HG02938 (cell line): ENCODE measurements at regions not wholly inside any gene's neighbourhood (a gene's known extent, or its start where the extent isn't known, plus 50 kb on each side); places are given as distances from the start of the nearest gene placed in this dataset.

ENCODE experiments used
- ATAC-seq: cut with Tn5 transposase; IDR thresholded peaks from one replicate; pipeline ENCODE4 v1.9.1; 2021; ENCODE audit warnings: mild to moderate bottlenecking, moderate library complexity; ENCODE audit not compliant: unreplicated experiment

- no peak for ATAC-seq
Observed at GRCh38 chr11:134585666-134586610, 173.9 kb upstream of the B3GAT1 start.

GRCh38 chr11:134584706-134585445, 172.8 kb upstream of the B3GAT1 start:
- no peak for ATAC-seq

GRCh38 chr11:134584001-134584561, 172.0 kb upstream of the B3GAT1 start:
- ATAC-seq = no peak

- no peak for ATAC-seq
Observed at GRCh38 chr11:134583397-134583990, 171.5 kb upstream of the B3GAT1 start.

DNA sequence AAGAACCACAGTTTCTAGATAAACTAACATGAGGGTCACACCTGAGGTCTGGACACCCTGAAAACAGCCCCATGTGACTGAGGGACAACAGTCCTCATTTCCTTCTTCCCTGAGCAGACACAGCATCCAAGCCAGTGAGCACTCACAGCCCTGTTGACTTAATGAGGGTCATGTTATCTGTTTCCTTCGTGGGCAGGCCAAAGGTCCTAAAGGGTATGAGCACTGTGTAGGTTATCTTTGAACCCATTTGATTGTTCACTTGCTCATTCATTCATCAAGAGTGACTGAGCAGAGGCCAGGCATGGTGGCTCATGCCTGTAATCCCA, 170.7 kb upstream of the B3GAT1 start:
- ATAC-seq = no peak

DNA sequence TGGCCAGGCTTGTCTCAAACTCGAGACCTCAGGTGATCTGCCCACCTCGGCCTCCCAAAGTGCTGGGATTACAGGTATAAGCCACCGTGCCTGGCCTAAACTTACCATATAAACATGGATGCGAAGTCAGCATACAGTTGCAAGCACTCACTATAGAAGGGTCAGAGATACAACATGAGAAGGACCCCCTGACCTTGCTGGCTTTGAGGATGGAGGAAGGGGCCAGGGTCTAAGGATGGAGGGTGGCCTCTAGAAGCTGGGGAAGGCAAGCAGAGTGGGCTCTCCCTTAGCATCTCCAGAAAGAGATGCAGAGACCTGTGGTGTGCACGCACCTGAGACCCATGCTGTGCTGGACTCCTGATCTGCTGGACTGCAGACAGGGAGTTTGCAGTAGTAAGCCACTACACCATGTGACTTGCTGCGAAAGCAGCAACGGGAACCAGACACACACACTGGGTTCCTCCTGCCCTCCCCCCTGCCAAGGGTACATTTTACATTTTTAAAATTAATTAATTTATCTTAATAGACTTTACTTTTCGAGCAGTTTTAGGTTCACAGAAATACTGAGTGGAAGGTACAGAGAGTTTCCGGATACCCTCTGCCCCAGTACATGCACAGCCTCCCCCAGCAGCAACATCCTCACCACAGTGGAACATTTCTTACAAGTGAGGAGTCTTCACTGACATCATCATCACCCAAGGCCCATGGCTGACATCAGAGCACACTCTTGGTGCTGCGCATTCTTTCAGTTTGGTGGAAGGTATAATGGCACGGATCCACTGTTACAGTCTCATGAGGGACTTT, 170.1 kb upstream of the B3GAT1 start:
- ATAC-seq = no peak

DNA sequence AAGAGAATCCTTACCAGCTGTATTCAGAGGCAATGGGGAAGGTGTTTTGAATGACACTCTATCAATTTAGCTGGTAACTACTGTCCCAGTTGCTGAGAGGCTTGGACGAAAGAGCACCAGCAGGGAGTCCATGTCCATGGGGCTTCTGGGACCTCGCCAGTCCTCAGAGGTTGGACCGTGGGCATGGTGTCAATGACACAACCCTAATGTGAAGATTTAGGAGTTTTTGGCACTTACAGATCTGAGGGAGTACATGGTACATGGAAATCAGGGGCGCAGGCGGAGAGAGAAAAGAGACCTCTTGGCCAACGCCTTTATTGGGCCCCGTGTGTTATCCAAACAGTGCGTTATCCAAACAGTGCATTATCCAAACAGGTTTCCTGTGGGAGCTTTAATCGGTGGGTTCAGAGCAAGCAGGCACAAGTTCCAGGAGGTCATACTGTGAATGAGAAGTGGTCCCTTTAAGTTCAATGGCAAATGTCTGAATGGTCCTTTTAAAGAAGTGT, 169.1 kb upstream of the B3GAT1 start:
- no peak for ATAC-seq

GRCh38 chr11:134580610-134580975, 168.6 kb upstream of the B3GAT1 start:
- no peak for ATAC-seq

GRCh38 chr11:134579724-134580609, 167.9 kb upstream of the B3GAT1 start:
- ATAC-seq = no peak

DNA sequence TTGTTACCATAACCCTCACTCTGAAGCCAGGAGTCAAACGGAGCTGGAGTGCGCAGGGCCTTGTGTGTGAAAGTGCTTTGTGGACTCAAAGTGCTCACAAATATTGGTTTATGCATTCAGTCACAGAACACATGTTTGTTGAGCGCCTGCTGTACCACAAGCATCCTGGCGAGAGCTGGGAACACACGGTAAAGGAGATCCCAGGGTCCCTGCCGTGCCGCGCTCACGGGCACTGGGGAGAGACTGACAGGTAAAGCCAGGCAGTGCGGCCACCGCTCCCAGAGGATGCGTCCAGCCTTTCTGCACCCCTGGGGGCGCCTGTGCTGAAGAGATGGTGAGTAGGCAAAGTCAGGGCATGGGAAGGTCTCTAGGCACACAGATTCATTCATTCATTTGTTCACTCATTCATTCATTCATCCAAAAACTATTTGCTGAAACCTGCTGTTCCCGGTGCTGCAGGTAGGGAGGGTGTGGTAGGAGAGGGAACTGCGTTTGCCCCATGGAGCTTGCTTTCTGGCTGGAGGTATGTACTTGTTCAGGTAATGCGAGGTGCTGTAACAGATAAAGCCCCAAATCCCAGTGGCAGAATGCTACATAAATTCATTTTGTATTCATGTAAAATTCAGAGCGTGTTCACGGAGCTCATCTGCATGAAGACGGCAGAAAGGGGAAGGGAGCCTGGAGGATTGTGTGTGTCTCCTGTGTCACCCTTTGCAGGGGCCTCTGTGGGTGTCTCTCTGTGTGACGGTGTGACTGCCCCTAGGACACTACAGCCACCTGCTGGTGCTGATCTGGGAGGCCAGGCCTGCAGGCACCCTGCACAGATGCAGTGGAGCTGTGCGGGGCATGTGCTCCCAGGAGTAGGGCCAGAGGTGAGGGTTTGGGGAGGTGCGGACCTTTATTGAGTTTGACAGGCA, 167.0 kb upstream of the B3GAT1 start:
- ATAC-seq = no peak

- ATAC-seq = no peak
Observed at GRCh38 chr11:134577751-134578395, 165.8 kb upstream of the B3GAT1 start.

DNA sequence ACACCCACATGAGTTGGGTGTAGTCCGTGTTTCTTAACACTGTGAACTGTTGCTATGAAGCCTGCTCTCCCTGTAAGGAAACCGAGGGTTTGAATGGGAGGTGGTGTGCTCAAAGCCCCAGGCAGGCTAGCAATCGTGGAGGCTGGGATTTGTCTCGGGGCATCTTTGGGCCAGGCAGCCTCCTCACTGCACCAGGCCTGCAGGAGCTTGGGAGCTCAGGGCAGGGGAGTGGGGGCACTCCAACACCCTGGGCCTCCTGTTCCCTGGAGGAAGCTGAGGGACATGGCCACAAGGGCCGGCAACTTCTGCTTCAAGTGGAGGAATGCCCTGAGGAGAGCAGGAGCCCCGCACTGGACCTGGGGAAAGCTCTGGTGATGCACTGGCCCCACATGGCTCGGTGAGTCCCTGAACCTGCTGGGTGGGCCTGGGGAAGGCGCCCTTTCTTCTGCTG, 164.7 kb upstream of the B3GAT1 start:
- no peak for ATAC-seq

DNA sequence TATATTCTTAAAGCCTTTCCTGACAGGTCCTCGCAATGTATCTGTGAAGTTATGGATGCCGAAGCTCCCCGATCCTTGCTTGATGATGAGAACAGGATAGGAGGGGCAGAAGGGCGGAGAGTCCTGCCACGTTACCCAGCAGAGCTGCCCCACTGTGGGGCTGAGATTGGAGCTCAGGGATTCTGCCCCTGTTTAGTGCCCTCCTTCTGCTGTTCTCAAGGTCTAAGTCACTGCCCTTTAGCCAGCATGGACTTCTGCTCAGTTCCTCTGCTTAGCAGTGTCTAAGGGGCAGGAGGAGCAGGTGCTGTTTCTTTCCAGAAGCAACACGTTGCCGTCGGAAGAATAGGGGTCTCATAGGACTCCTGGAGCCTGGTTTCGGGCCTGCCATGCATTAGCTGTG, 164.2 kb upstream of the B3GAT1 start:
- no peak for ATAC-seq

DNA sequence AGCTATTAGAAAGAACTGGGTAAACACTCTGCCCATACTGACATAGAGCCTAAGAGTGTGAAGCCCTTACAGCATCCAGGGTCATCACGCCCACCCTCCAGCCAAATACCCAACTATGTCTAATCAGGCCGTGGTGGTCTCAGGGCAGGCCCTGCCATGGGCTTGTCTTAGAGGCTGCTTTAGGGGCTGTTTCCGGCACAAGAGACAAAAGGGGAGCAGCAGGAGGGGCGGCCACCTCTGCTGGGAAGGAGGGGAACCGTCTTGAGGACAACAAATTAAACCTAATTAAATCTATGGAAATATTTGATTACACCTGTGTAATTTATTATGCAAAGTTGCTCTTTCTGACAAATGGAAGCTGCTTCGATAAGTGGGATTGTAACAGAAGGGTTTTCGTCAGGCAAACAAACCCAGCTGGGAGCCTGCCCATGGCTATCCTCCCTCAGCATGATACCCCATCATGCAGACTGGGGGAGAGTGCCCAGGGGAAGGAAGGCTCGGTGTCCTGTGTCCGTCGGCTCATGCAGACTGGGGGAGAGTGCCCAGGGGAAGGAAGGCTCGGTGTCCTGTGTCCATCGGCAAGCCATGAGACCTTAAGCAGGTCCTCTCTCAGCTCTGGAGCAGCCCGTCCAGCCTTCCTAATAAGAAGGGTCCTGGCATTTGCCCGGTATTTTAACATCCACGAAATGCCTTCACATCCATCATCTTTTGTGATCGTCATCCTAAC, 163.6 kb upstream of the B3GAT1 start:
- no peak for ATAC-seq

DNA sequence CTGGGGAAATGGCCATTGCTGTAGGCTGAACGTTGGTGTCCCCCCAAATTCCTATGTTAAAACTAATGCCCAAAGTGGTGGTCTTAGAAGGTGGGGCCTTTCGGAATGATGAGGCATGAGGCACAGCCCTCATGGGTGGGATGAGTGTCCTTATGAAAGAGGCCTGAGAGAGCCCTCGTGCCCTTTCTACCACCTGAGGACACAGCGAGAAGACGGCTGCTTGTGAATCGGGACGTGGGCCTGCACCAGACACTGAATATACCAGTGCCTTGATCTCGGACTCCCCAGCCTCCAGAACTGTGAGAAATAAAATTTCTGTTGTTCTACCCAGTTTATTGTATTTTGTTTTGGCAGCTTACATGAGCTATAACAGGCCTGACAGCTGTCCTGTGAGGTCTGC, 162.9 kb upstream of the B3GAT1 start:
- no peak for ATAC-seq

- ATAC-seq = no peak
Observed at GRCh38 chr11:134574425-134574824, 162.4 kb upstream of the B3GAT1 start.

GRCh38 chr11:134573857-134574256, 161.8 kb upstream of the B3GAT1 start:
- ATAC-seq = no peak
